DND-41 (cell line): ENCODE measurements at regions not wholly inside any gene's neighbourhood (a gene's known extent, or its start where the extent isn't known, plus 50 kb on each side); places are given as distances from the start of the nearest gene placed in this dataset.

Source experiments
- EZH2 ChIP-seq: IDR thresholded peaks from 3 replicates; pipeline ENCODE4 v1.6.1; 2012; ENCODE audit warnings: borderline replicate concordance, low read depth, mild to moderate bottlenecking, moderate library complexity, low read length, inconsistent platforms; ENCODE audit not compliant: severe bottlenecking
- TF ChIP-seq, protein P1 (sequence below): IDR thresholded peaks from 2 replicates; pipeline ENCODE4 v1.5.1; 2012; ENCODE audit warnings: borderline replicate concordance, low read length, moderate library complexity, mild to moderate bottlenecking; ENCODE audit not compliant: poor library complexity, severe bottlenecking; ENCODE audit errors: extremely low read depth

DNA sequence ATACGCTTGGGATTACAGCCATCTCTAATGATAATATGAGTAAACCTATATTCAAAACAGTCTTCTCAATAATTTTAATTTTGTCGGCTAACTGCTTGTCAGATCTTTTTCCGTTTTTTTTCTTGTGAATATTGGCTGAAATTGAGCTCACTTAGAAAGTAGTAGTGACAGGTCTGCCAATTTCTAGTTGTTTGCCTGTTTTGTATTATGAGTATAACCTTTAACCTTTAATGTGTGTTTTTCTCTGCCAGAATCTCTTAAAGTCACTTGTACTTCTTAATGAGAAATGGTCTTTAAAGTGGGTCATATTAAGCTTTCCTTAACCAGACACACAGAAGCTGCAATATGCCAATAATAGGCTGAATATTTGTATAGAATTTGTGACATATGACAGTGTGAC lies 511.0 kb downstream of the CSNK1G3 start:
- TF ChIP-seq, protein P1, sequence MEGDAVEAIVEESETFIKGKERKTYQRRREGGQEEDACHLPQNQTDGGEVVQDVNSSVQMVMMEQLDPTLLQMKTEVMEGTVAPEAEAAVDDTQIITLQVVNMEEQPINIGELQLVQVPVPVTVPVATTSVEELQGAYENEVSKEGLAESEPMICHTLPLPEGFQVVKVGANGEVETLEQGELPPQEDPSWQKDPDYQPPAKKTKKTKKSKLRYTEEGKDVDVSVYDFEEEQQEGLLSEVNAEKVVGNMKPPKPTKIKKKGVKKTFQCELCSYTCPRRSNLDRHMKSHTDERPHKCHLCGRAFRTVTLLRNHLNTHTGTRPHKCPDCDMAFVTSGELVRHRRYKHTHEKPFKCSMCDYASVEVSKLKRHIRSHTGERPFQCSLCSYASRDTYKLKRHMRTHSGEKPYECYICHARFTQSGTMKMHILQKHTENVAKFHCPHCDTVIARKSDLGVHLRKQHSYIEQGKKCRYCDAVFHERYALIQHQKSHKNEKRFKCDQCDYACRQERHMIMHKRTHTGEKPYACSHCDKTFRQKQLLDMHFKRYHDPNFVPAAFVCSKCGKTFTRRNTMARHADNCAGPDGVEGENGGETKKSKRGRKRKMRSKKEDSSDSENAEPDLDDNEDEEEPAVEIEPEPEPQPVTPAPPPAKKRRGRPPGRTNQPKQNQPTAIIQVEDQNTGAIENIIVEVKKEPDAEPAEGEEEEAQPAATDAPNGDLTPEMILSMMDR = no peak
- no peak for TF ChIP-seq EZH2
